ENCODE measurements at regions not wholly inside any gene's neighbourhood (a gene's known extent, or its start where the extent isn't known, plus 50 kb on each side); places are given as distances from the start of the nearest gene placed in this dataset.

GRCh38 chr20:11671015-11671511, 246.6 kb upstream of the BTBD3 start:
- DNase-seq (ENCODE audit: low spot score): no peak
- in situ Hi-C loops (cut with MboI; ENCODE audit: low sequenced_read_pairs, unreplicated experiment): no loop called here
- no peak for TF ChIP-seq CTCF (IDR thresholded peaks at IDR 0.05; ENCODE audit: borderline replicate concordance, control extremely low read depth, extremely low read depth, insufficient read depth, missing control alignments)

GRCh38 chr20:11672959-11673358, 244.7 kb upstream of the BTBD3 start:
- in situ Hi-C loops (cut with MboI; ENCODE audit: low sequenced_read_pairs, unreplicated experiment): no loop called here
- no peak for TF ChIP-seq CTCF (IDR thresholded peaks at IDR 0.05; ENCODE audit: borderline replicate concordance, control extremely low read depth, extremely low read depth, insufficient read depth, missing control alignments)
- DNase-seq (ENCODE audit: low spot score): no peak

- in situ Hi-C loops (cut with MboI; ENCODE audit: low sequenced_read_pairs, unreplicated experiment): no loop called here
- TF ChIP-seq CTCF (IDR thresholded peaks at IDR 0.05; ENCODE audit: borderline replicate concordance, control extremely low read depth, extremely low read depth, insufficient read depth, missing control alignments): no peak
- DNase-seq (ENCODE audit: low spot score): no peak
Observed at GRCh38 chr20:11675920-11676629, 241.6 kb upstream of the BTBD3 start.

- TF ChIP-seq CTCF (IDR thresholded peaks at IDR 0.05; ENCODE audit: borderline replicate concordance, control extremely low read depth, extremely low read depth, insufficient read depth, missing control alignments): peak; percentile 50
- no peak for DNase-seq (ENCODE audit: low spot score)
- in situ Hi-C loops (cut with MboI; ENCODE audit: low sequenced_read_pairs, unreplicated experiment): no loop called here
Observed at GRCh38 chr20:11676630-11677287, 240.9 kb upstream of the BTBD3 start.

GRCh38 chr20:11677428-11677827, 240.3 kb upstream of the BTBD3 start:
- TF ChIP-seq CTCF (IDR thresholded peaks at IDR 0.05; ENCODE audit: borderline replicate concordance, control extremely low read depth, extremely low read depth, insufficient read depth, missing control alignments): no peak
- in situ Hi-C loops (cut with MboI; ENCODE audit: low sequenced_read_pairs, unreplicated experiment): no loop called here
- DNase-seq (ENCODE audit: low spot score): no peak

GRCh38 chr20:11677836-11678235, 239.9 kb upstream of the BTBD3 start:
- in situ Hi-C loops (cut with MboI; ENCODE audit: low sequenced_read_pairs, unreplicated experiment): no loop called here
- DNase-seq (ENCODE audit: low spot score): no peak
- TF ChIP-seq CTCF (IDR thresholded peaks at IDR 0.05; ENCODE audit: borderline replicate concordance, control extremely low read depth, extremely low read depth, insufficient read depth, missing control alignments): no peak

All from GM13976 (cell line).